ENCODE measurements at regions not wholly inside any gene's neighbourhood (a gene's known extent, or its start where the extent isn't known, plus 50 kb on each side); places are given as distances from the start of the nearest gene placed in this dataset.

GRCh38 chr4:127103681-127104115 lies 529.1 kb upstream of the INTU start (continued):
- no peak for TF ChIP-seq RELA (CRISPR knock-in tag; IDR thresholded peaks at IDR 0.05; ENCODE audit: borderline replicate concordance)
- TF ChIP-seq NR1H2 (CRISPR knock-in tag; IDR thresholded peaks at IDR 0.05) = no peak
- TF ChIP-seq CREM (CRISPR knock-in tag; IDR thresholded peaks at IDR 0.05) = no peak
- TF ChIP-seq ZNF138 (CRISPR knock-in tag; conservative IDR thresholded peaks at IDR 0.05) = no peak
- no peak for TF ChIP-seq ZNF263 (CRISPR knock-in tag; IDR thresholded peaks at IDR 0.05; ENCODE audit: low read depth)
- no peak for TF ChIP-seq GRHL2 (CRISPR knock-in tag; IDR thresholded peaks at IDR 0.05; ENCODE audit: insufficient replicate concordance, severe bottlenecking)
- TF ChIP-seq MAX (CRISPR knock-in tag; IDR thresholded peaks at IDR 0.05) = no peak
- no peak for TF ChIP-seq ZBTB21 (CRISPR knock-in tag; IDR thresholded peaks at IDR 0.05; ENCODE audit: borderline replicate concordance)
- TF ChIP-seq ETV6 (CRISPR knock-in tag; IDR thresholded peaks at IDR 0.05) = no peak
- no peak for TF ChIP-seq NFYB (CRISPR knock-in tag; conservative IDR thresholded peaks at IDR 0.05; ENCODE audit: low read depth)
- TF ChIP-seq, protein P1, sequence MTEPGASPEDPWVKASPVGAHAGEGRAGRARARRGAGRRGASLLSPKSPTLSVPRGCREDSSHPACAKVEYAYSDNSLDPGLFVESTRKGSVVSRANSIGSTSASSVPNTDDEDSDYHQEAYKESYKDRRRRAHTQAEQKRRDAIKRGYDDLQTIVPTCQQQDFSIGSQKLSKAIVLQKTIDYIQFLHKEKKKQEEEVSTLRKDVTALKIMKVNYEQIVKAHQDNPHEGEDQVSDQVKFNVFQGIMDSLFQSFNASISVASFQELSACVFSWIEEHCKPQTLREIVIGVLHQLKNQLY (CRISPR knock-in tag; IDR thresholded peaks at IDR 0.05) = no peak
- no peak for TF ChIP-seq NFE2L1 (CRISPR knock-in tag; IDR thresholded peaks at IDR 0.05)
- no peak for TF ChIP-seq CBFB (CRISPR knock-in tag; IDR thresholded peaks at IDR 0.05; ENCODE audit: low read depth)

GRCh38 chr4:127113844-127114362 lies 518.9 kb upstream of the INTU start:
- peaks cover 52% of the 10 kb centered on the region for H3K9me3 Mint-ChIP-seq
- ATAC-seq (peak; percentile 67), DNase-seq (ENCODE audit: low spot score) (no peak)
- H3K27me3 Mint-ChIP-seq (ENCODE audit: low read depth) = no peaks in the 10 kb centered on the region; the same call in 1 of the 2 replicates
- CTCF ChIA-PET = no interaction called here
- no peak overlapping the region for H3K27ac Mint-ChIP-seq
- peaks cover 13% of the 10 kb centered on the region for H3K4me1 Mint-ChIP-seq
- no peak overlapping the region for H3K4me3 Mint-ChIP-seq
- H3K36me3 Mint-ChIP-seq = peaks cover 23% of the 10 kb centered on the region
- TF ChIP-seq ZNF121 (CRISPR knock-in tag; IDR thresholded peaks at IDR 0.05) = peak; percentile 98
- TF ChIP-seq RELA (CRISPR knock-in tag; IDR thresholded peaks at IDR 0.05; ENCODE audit: borderline replicate concordance) = no peak
- POLR2A ChIA-PET = no interaction called here

DNA sequence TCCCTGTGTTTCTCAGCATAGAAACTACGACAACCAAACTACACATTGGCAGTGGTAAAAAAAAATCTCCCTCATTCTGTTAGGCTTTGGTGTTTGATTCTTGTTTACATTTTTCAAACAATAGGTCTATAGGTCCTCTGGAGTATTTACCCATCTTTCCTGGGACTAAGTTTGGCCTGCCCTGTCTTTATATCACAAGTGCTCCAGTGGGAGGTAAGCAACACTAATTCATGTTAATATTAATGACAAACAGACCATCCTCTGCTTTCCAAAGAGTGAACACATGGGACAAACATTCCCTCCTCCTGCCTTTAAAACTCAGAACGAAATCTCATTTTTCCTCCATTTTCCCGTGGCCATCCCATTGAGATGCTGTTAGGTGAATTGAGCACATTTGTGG lies 514.1 kb upstream of the INTU start:
- Mint-ChIP-seq H3K27me3 (ENCODE audit: low read depth) (no peaks in the 10 kb centered on the region; the same call in 1 of the 2 replicates), H3K4me3 (no peak overlapping the region), H3K36me3 (peaks cover 5% of the 10 kb centered on the region), H3K9me3 (peaks cover 26% of the 10 kb centered on the region), H3K4me1 (peaks cover 21% of the 10 kb centered on the region), H3K27ac (peak overlapping the region; percentile 43; the same call in 1 of the 2 replicates)
- TF ChIP-seq, protein P2, sequence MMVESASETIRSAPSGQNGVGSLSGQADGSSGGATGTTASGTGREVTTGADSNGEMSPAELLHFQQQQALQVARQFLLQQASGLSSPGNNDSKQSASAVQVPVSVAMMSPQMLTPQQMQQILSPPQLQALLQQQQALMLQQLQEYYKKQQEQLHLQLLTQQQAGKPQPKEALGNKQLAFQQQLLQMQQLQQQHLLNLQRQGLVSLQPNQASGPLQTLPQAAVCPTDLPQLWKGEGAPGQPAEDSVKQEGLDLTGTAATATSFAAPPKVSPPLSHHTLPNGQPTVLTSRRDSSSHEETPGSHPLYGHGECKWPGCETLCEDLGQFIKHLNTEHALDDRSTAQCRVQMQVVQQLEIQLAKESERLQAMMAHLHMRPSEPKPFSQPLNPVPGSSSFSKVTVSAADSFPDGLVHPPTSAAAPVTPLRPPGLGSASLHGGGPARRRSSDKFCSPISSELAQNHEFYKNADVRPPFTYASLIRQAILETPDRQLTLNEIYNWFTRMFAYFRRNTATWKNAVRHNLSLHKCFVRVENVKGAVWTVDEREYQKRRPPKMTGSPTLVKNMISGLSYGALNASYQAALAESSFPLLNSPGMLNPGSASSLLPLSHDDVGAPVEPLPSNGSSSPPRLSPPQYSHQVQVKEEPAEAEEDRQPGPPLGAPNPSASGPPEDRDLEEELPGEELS (CRISPR knock-in tag; IDR thresholded peaks at IDR 0.05) = no peak
- TF ChIP-seq, protein P3, sequence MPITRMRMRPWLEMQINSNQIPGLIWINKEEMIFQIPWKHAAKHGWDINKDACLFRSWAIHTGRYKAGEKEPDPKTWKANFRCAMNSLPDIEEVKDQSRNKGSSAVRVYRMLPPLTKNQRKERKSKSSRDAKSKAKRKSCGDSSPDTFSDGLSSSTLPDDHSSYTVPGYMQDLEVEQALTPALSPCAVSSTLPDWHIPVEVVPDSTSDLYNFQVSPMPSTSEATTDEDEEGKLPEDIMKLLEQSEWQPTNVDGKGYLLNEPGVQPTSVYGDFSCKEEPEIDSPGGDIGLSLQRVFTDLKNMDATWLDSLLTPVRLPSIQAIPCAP (CRISPR knock-in tag; IDR thresholded peaks at IDR 0.05) = no peak
- TF ChIP-seq CBFB (CRISPR knock-in tag; IDR thresholded peaks at IDR 0.05; ENCODE audit: low read depth) (no peak), NFE2L1 (CRISPR knock-in tag; IDR thresholded peaks at IDR 0.05) (no peak), ZNF396 (CRISPR knock-in tag; IDR thresholded peaks at IDR 0.05; ENCODE audit: borderline replicate concordance) (no peak)
- TF ChIP-seq, protein P1 (CRISPR knock-in tag; IDR thresholded peaks at IDR 0.05) = no peak
- CTCF ChIA-PET = no interaction called here
- POLR2A ChIA-PET = no interaction called here
- ATAC-seq (no peak), DNase-seq (ENCODE audit: low spot score) (no peak)
